HEK293 (cell line): ENCODE measurements at regions not wholly inside any gene's neighbourhood (a gene's known extent, or its start where the extent isn't known, plus 50 kb on each side); places are given as distances from the start of the nearest gene placed in this dataset.

Source experiments
- CTCF ChIA-PET: fragments of 350-600 bp; formaldehyde crosslinking; extraction: SDS; loops from one replicate; lab custom pipeline; 2021; ENCODE audit warnings: antibody characterized with exemption; lab: Yijun Ruan, JAX
- POLR2A ChIA-PET: fragments of 300-600 bp; formaldehyde crosslinking; extraction: SDS; loops from one replicate; lab custom pipeline; 2020; ENCODE audit warnings: antibody characterized with exemption, inconsistent platforms; lab: Yijun Ruan, JAX
- H3K27ac ChIP-seq: fragments of 200-500 bp; sonication (Bioruptor generic); 2 replicates; pipeline ENCODE4 v1.5.1; 2014; ENCODE audit warnings: low read depth, low read length, control low read depth, inconsistent platforms; ENCODE audit errors: extremely low read depth
- H3K36me3 ChIP-seq, 2 experiments: fragments of 200-500 bp in 1 of 2; sonication (Bioruptor generic) in 1 of 2; 1 replicate in 1 of 2; 2 replicates in 1 of 2; pipeline ENCODE4 v1.5.1; 2014 to 2017; ENCODE audit warnings: inconsistent platforms in 2 of 2, low read length in 2 of 2; ENCODE audit not compliant: control insufficient read depth in 2 of 2, insufficient read depth in 1 of 2
- H3K4me1 ChIP-seq: fragments of 200-500 bp; sonication (Bioruptor generic); 2 replicates; pipeline ENCODE4 v1.5.1; 2014; ENCODE audit warnings: mild to moderate bottlenecking, low read length, inconsistent platforms; ENCODE audit not compliant: control insufficient read depth, insufficient read depth
- H3K4me3 ChIP-seq: 2 replicates; pipeline ENCODE4 v1.5.1; 2011; ENCODE audit warnings: low read depth, mild to moderate bottlenecking, control low read depth, low read length, moderate library complexity
- H3K9me3 ChIP-seq: fragments of 200-500 bp; sonication (Bioruptor generic); 2 replicates; pipeline ENCODE4 v1.5.1; 2014; ENCODE audit warnings: low read depth, low read length, inconsistent platforms; ENCODE audit not compliant: control insufficient read depth, insufficient read depth
- EGR2 ChIP-seq: fragments of 450-650 bp; formaldehyde crosslinking; IDR thresholded peaks from 2 replicates; pipeline ENCODE4 v1.5.1; 2016; ENCODE audit warnings: low read depth, missing biosample characterization, missing genetic modification characterization
- GLI4 ChIP-seq: fragments of 450-650 bp; formaldehyde crosslinking; IDR thresholded peaks from 2 replicates; pipeline ENCODE4 v1.5.1; 2016; ENCODE audit warnings: missing biosample characterization, missing genetic modification characterization
- KLF1 ChIP-seq: fragments of 450-650 bp; formaldehyde crosslinking; IDR thresholded peaks from 2 replicates; pipeline ENCODE4 v1.5.1; 2016; ENCODE audit warnings: missing biosample characterization, missing genetic modification characterization
- KLF7 ChIP-seq: fragments of 450-650 bp; formaldehyde crosslinking; IDR thresholded peaks from 2 replicates; pipeline ENCODE4 v1.5.1; 2016; ENCODE audit warnings: missing biosample characterization, missing genetic modification characterization, borderline replicate concordance
- KLF8 ChIP-seq: fragments of 450-650 bp; formaldehyde crosslinking; IDR thresholded peaks from 2 replicates; pipeline ENCODE4 v1.5.1; 2016; ENCODE audit warnings: missing biosample characterization, missing genetic modification characterization
- OVOL3 ChIP-seq: fragments of 450-650 bp; formaldehyde crosslinking; IDR thresholded peaks from 2 replicates; pipeline ENCODE4 v1.5.1; 2016; ENCODE audit warnings: missing biosample characterization, missing genetic modification characterization
- PRDM10 ChIP-seq: fragments of 450-650 bp; formaldehyde crosslinking; IDR thresholded peaks from 2 replicates; pipeline ENCODE4 v1.5.1; 2016; ENCODE audit warnings: missing biosample characterization, missing genetic modification characterization
- SP2 ChIP-seq: fragments of 450-650 bp; formaldehyde crosslinking; IDR thresholded peaks from 2 replicates; pipeline ENCODE4 v1.5.1; 2016; ENCODE audit warnings: missing biosample characterization, missing genetic modification characterization
- SP7 ChIP-seq: fragments of 450-650 bp; formaldehyde crosslinking; IDR thresholded peaks from 2 replicates; pipeline ENCODE4 v1.5.1; 2016; ENCODE audit warnings: missing biosample characterization, missing genetic modification characterization
- ZBTB1 ChIP-seq: fragments of 450-650 bp; formaldehyde crosslinking; IDR thresholded peaks from 2 replicates; pipeline ENCODE4 v1.5.1; 2016; ENCODE audit warnings: missing biosample characterization, missing genetic modification characterization
- ZBTB10 ChIP-seq: fragments of 450-650 bp; formaldehyde crosslinking; IDR thresholded peaks from 2 replicates; pipeline ENCODE4 v1.5.1; 2016; ENCODE audit warnings: missing biosample characterization, missing genetic modification characterization
- ZNF138 ChIP-seq: fragments of 450-650 bp; formaldehyde crosslinking; IDR thresholded peaks from 2 replicates; pipeline ENCODE4 v1.5.1; 2016; ENCODE audit warnings: missing biosample characterization, missing genetic modification characterization, borderline replicate concordance
- ZNF146 ChIP-seq: fragments of 450-650 bp; formaldehyde crosslinking; IDR thresholded peaks from 2 replicates; pipeline ENCODE4 v1.5.1; 2016; ENCODE audit warnings: missing biosample characterization, missing genetic modification characterization
- ZNF423 ChIP-seq: fragments of 450-650 bp; formaldehyde crosslinking; IDR thresholded peaks from 2 replicates; pipeline ENCODE4 v1.5.1; 2016; ENCODE audit warnings: missing biosample characterization, missing genetic modification characterization
- ZNF513 ChIP-seq: fragments of 450-650 bp; IDR thresholded peaks from 2 replicates; pipeline ENCODE4 v1.5.1; 2018; ENCODE audit warnings: missing biosample characterization, missing genetic modification characterization
- ZNF580 ChIP-seq: fragments of 450-650 bp; formaldehyde crosslinking; IDR thresholded peaks from 2 replicates; pipeline ENCODE4 v1.5.1; 2016; ENCODE audit warnings: missing biosample characterization, missing genetic modification characterization

- Histone ChIP-seq H3K4me1 (no peaks in the 10 kb centered on the region), H3K4me3 (no peak overlapping the region), H3K27ac (no peak overlapping the region), H3K9me3 (no peaks in the 10 kb centered on the region), H3K36me3 (no peaks in the 10 kb centered on the region)
- ChIA-PET CTCF (interaction anchor here (0.6 to 1.2 kb wide), 2 partner anchors 174 to 178 kb away, joined by 3 read pairs; no protein-coding TSS in a partner anchor), POLR2A (no interaction called here)
- TF ChIP-seq SP2 (tag by site-specific recombination) (no peak), ZNF146 (no peak)
Measured at GRCh38 chr4:41880022-41880837, 55.0 kb upstream of the TMEM33 start.

GRCh38 chr4:41879552-41879951, 55.7 kb upstream of the TMEM33 start:
- no peaks in the 10 kb centered on the region for H3K36me3 ChIP-seq
- ChIA-PET POLR2A (no interaction called here), CTCF (interaction anchor here (0.6 kb wide), 1 partner anchor 177 kb away, joined by 3 read pairs; no protein-coding TSS in a partner anchor)
- H3K27ac ChIP-seq: no peak overlapping the region
- no peaks in the 10 kb centered on the region for H3K9me3 ChIP-seq
- no peaks in the 10 kb centered on the region for H3K4me1 ChIP-seq
- no peak overlapping the region for H3K4me3 ChIP-seq
- TF ChIP-seq KLF8 (tag by site-specific recombination) (no peak), SP7 (tag by site-specific recombination) (no peak), KLF1 (tag by site-specific recombination) (no peak), GLI4 (tag by site-specific recombination) (no peak), ZBTB10 (tag by site-specific recombination) (no peak), KLF7 (tag by site-specific recombination) (no peak), OVOL3 (tag by site-specific recombination) (no peak), ZNF513 (tag by site-specific recombination) (no peak), EGR2 (tag by site-specific recombination) (no peak), ZNF423 (tag by site-specific recombination) (no peak), ZBTB1 (no peak), ZNF138 (tag by site-specific recombination) (no peak), PRDM10 (tag by site-specific recombination) (no peak), ZNF580 (tag by site-specific recombination) (no peak)
